ENCODE measurements at regions not wholly inside any gene's neighbourhood (a gene's known extent, or its start where the extent isn't known, plus 50 kb on each side); places are given as distances from the start of the nearest gene placed in this dataset.

DNA sequence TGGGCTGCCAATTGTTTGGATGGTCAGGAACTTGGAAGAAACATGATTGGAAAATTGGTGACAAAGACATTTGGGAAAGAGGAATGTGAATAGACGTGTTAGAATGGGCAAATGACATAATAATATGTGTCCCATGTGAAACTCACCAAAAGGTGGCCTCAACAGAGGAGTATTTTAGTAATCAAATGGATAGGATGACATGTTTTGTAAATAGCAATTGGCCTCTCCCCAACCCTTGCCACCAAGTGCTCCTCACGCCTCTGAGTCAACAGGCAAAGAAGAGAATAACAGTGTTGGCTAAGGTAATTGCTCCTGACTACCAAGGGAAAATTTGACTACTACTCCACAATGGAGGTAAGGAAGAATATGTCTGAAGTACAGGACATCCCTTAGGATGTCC lies 81.4 kb downstream of the ATXN7L3B start:
- POLR2A ChIA-PET, result no interaction called here
- no peak for ATAC-seq

More for the DNA sequence above, 81.4 kb downstream of the ATXN7L3B start:
- WGBS (ENCODE audit: low lambda C conversion rate), result 0% methylated on average over 2 of the region's 2 CpGs
- Histone ChIP-seq H3K27ac (ENCODE audit: extremely low read length, insufficient read depth, low read length) (no peak overlapping the region), H3K79me2 (ENCODE audit: insufficient read depth, low read length) (no peaks in the 10 kb centered on the region), H4K20me1 (ENCODE audit: insufficient read depth, low read length) (no peaks in the 10 kb centered on the region), H3K4me2 (ENCODE audit: low read depth, low read length) (no peak overlapping the region), H3K36me3 (replicated peaks in 1 of 2; ENCODE audit: control insufficient read depth in 1 of 2, insufficient read depth in 2 of 2, low read length in 2 of 2) (no peaks in the 10 kb centered on the region), H3K27me3 (ENCODE audit: control insufficient read depth in 1 of 2, insufficient read depth in 2 of 2, low read length in 2 of 2) (no peaks in the 10 kb centered on the region), H3K9ac (ENCODE audit: insufficient read depth, low read depth, low read length) (no peak overlapping the region), H3K4me1 (ENCODE audit: insufficient read depth, low read length) (no peaks in the 10 kb centered on the region), H3K9me3 (ENCODE audit: low read length) (no peaks in the 10 kb centered on the region), H2AFZ (ENCODE audit: low read length) (no peak overlapping the region), H3K4me3 (replicated peaks in 1 of 3; ENCODE audit: insufficient read depth in 1 of 3, low read depth in 2 of 3, low read length in 3 of 3) (no peak overlapping the region)
- intact Hi-C loops (cut with micrococcal nuclease; ENCODE audit: unreplicated experiment), result no loop called here
- no peak for FAIRE-seq
- CTCF ChIA-PET (ENCODE audit: low intra/inter-chr PET ratio, low total read pairs), result no interaction called here
- no TSS peak for BruUV-seq (replicated peaks)
- in situ Hi-C loops (cut with HindIII; ENCODE audit: extremely low pct_ligation_motif_present, low pct_unique_long_range_greater_than_20kb), result no loop called here
- TF ChIP-seq ZNF597 (CRISPR knock-in tag; IDR thresholded peaks at IDR 0.05), result no peak
- no peak for TF ChIP-seq HNRNPH1 (optimal IDR thresholded peaks at IDR 0.05; ENCODE audit: low read depth, low read length)
- no peak for TF ChIP-seq ARNTL (CRISPR knock-in tag; IDR thresholded peaks at IDR 0.05)
- no peak for TF ChIP-seq ZNF556 (CRISPR knock-in tag; IDR thresholded peaks at IDR 0.05; ENCODE audit: borderline replicate concordance)
- TF ChIP-seq ZNF503 (CRISPR knock-in tag; IDR thresholded peaks at IDR 0.05), result no peak
- TF ChIP-seq, protein P1, sequence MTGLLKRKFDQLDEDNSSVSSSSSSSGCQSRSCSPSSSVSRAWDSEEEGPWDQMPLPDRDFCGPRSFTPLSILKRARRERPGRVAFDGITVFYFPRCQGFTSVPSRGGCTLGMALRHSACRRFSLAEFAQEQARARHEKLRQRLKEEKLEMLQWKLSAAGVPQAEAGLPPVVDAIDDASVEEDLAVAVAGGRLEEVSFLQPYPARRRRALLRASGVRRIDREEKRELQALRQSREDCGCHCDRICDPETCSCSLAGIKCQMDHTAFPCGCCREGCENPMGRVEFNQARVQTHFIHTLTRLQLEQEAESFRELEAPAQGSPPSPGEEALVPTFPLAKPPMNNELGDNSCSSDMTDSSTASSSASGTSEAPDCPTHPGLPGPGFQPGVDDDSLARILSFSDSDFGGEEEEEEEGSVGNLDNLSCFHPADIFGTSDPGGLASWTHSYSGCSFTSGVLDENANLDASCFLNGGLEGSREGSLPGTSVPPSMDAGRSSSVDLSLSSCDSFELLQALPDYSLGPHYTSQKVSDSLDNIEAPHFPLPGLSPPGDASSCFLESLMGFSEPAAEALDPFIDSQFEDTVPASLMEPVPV (CRISPR knock-in tag; IDR thresholded peaks at IDR 0.05), result no peak
- TF ChIP-seq ZNF331 (CRISPR knock-in tag; IDR thresholded peaks at IDR 0.05), result no peak
- TF ChIP-seq, protein P2, sequence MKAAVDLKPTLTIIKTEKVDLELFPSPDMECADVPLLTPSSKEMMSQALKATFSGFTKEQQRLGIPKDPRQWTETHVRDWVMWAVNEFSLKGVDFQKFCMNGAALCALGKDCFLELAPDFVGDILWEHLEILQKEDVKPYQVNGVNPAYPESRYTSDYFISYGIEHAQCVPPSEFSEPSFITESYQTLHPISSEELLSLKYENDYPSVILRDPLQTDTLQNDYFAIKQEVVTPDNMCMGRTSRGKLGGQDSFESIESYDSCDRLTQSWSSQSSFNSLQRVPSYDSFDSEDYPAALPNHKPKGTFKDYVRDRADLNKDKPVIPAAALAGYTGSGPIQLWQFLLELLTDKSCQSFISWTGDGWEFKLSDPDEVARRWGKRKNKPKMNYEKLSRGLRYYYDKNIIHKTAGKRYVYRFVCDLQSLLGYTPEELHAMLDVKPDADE (CRISPR knock-in tag; IDR thresholded peaks at IDR 0.05), result no peak
- TF ChIP-seq, protein P3, sequence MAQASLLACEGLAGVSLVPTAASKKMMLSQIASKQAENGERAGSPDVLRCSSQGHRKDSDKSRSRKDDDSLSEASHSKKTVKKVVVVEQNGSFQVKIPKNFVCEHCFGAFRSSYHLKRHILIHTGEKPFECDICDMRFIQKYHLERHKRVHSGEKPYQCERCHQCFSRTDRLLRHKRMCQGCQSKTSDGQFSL (CRISPR knock-in tag; IDR thresholded peaks at IDR 0.05), result no peak
- TF ChIP-seq ETV6 (CRISPR knock-in tag; conservative IDR thresholded peaks at IDR 0.05), result no peak
- TF ChIP-seq, protein P4, sequence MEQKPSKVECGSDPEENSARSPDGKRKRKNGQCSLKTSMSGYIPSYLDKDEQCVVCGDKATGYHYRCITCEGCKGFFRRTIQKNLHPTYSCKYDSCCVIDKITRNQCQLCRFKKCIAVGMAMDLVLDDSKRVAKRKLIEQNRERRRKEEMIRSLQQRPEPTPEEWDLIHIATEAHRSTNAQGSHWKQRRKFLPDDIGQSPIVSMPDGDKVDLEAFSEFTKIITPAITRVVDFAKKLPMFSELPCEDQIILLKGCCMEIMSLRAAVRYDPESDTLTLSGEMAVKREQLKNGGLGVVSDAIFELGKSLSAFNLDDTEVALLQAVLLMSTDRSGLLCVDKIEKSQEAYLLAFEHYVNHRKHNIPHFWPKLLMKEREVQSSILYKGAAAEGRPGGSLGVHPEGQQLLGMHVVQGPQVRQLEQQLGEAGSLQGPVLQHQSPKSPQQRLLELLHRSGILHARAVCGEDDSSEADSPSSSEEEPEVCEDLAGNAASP (CRISPR knock-in tag; IDR thresholded peaks at IDR 0.05; ENCODE audit: borderline replicate concordance), result no peak
- DNase-seq (ENCODE audit: low spot score), result no peak

All from HepG2 (cell line).